Central memory CD8-positive, alpha-beta T cell (primary cell): ENCODE measurements at regions not wholly inside any gene's neighbourhood (a gene's known extent, or its start where the extent isn't known, plus 50 kb on each side); places are given as distances from the start of the nearest gene placed in this dataset.

ENCODE experiments used
- ATAC-seq: fragments of 150-1000 bp; cut with Tn5 transposase; replicated peaks from 2 replicates; pipeline ENCODE4 v1.10.0; 2022; ENCODE audit warnings: mild to moderate bottlenecking, moderate FRiP score, moderate number of reproducible peaks; ENCODE audit not compliant: poor library complexity, severe bottlenecking; ENCODE audit errors: extremely low read depth
- DNase-seq, 2 donors: peaks; one replicate each; pipeline ENCODE4 v3.0.0; 2021; ENCODE audit warnings: low spot score in 2 of 2
- H3K27ac Mint-ChIP-seq: one replicate; pipeline ENCODE4 v1.8.0; 2022; ENCODE audit warnings: low read depth, mild to moderate bottlenecking, moderate library complexity, mixed read lengths
- H3K27me3 Mint-ChIP-seq: one replicate; pipeline ENCODE4 v1.8.0; 2022; ENCODE audit warnings: mixed read lengths
- H3K36me3 Mint-ChIP-seq: one replicate; pipeline ENCODE4 v1.8.0; 2022; ENCODE audit warnings: mild to moderate bottlenecking, moderate library complexity, mixed read lengths; ENCODE audit not compliant: insufficient read depth
- H3K4me1 Mint-ChIP-seq: one replicate; pipeline ENCODE4 v1.8.0; 2022; ENCODE audit warnings: mixed read lengths
- H3K4me3 Mint-ChIP-seq: one replicate; pipeline ENCODE4 v1.8.0; 2022; ENCODE audit warnings: mild to moderate bottlenecking, moderate library complexity, mixed read lengths
- H3K9me3 Mint-ChIP-seq: one replicate; pipeline ENCODE4 v1.8.0; 2022; ENCODE audit warnings: mixed read lengths

GRCh38 chr9:82146677-82147076, 158.1 kb downstream of the SPATA31D1 start:
- Mint-ChIP-seq H3K9me3 (no peaks in the 10 kb centered on the region), H3K4me1 (no peaks in the 10 kb centered on the region), H3K27ac (no peak overlapping the region), H3K4me3 (no peak overlapping the region), H3K27me3 (no peaks in the 10 kb centered on the region), H3K36me3 (peaks cover 1% of the 10 kb centered on the region)
- no peak for DNase-seq
- ATAC-seq: no peak

- Mint-ChIP-seq H3K27me3 (no peaks in the 10 kb centered on the region), H3K4me3 (no peak overlapping the region), H3K36me3 (peaks cover 1% of the 10 kb centered on the region), H3K4me1 (no peaks in the 10 kb centered on the region), H3K27ac (no peak overlapping the region), H3K9me3 (peaks cover 2% of the 10 kb centered on the region)
- DNase-seq (no peak), ATAC-seq (no peak)
These were observed 159.3 kb downstream of the SPATA31D1 start for GRCh38 chr9:82147798-82148425.

GRCh38 chr9:82148426-82148810, 159.8 kb downstream of the SPATA31D1 start:
- no peaks in the 10 kb centered on the region for H3K27me3 Mint-ChIP-seq
- no peak for ATAC-seq
- H3K36me3 Mint-ChIP-seq: peaks cover 1% of the 10 kb centered on the region
- H3K9me3 Mint-ChIP-seq: peaks cover 5% of the 10 kb centered on the region
- no peak overlapping the region for H3K4me3 Mint-ChIP-seq
- H3K4me1 Mint-ChIP-seq: no peaks in the 10 kb centered on the region
- DNase-seq: no peak
- no peak overlapping the region for H3K27ac Mint-ChIP-seq

DNA sequence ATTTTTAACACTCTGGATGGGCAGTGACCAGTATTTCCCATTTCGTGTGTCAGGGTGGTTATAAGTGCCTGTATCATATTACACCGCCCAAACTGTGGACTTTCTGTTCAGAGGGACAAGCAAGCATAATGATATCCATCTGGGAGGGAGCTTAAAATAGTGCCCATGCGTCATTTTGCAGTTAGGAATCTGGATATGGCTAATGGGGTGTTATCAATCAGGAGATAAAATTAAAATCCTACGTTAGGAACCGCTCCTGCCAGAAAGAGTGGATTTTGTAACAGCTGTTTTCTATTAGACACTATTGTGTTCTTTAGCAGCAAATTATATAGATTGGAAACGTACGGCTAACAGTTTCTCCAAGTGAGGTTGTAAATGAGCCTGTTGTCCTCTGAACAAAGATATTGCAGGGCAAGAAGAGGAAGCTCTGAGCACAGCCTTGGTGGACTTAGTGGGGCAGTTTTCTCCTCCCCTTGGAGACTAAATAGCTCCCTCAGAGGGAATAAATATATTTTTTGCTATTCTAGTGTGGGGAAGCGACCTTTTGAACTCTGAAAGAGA, 160.4 kb downstream of the SPATA31D1 start:
- Mint-ChIP-seq H3K4me1 (no peaks in the 10 kb centered on the region), H3K9me3 (peaks cover 5% of the 10 kb centered on the region), H3K27ac (no peak overlapping the region), H3K4me3 (no peak overlapping the region), H3K36me3 (peaks cover 1% of the 10 kb centered on the region), H3K27me3 (no peaks in the 10 kb centered on the region)
- DNase-seq (no peak), ATAC-seq (no peak)

DNA sequence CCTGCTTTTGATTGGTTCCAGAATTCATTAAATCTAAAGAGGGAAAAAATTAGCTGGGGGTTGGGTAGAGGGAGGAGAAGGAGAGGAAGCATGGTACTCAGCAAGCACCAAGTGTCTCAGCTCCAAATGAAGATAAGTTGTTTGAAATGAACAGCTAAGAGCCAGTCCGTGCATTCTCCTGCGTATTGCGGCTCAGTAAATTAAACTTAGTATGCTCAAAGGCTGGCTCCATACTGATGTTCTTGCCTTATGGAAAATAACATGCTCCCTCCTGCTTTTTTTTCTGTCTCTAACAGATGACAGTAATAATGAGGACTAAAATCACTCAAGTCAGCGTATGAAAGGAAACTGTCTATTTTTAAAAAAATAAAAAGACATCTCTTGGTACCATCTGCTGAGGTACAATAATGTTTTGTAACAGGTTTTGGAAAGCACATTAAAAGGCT, 161.0 kb downstream of the SPATA31D1 start:
- ATAC-seq (no peak), DNase-seq (no peak)
- Mint-ChIP-seq H3K27ac (no peak overlapping the region), H3K27me3 (no peaks in the 10 kb centered on the region), H3K4me1 (no peaks in the 10 kb centered on the region), H3K9me3 (peaks cover 5% of the 10 kb centered on the region), H3K4me3 (no peak overlapping the region), H3K36me3 (peaks cover 1% of the 10 kb centered on the region)

DNA sequence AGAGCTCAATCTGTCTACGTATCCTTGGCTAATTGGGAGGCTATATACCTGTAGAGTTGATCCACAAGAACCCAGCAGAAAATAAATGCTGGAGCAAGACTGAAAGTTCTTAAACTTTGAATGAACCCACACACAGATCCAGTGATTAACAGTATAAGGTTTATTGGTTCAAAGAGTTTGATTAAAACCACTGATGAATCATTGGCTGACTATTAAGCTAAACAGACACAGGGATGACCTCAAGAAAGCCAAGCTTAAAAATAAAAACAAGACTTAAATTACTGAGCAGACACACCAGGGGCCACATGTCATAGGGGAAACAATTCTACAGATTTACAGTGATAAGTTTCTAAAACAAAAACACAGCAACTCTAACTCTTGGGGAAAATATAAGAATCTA, 163.6 kb downstream of the SPATA31D1 start:
- no peak for DNase-seq
- Mint-ChIP-seq H3K36me3 (peaks cover 1% of the 10 kb centered on the region), H3K4me3 (no peak overlapping the region), H3K4me1 (no peaks in the 10 kb centered on the region), H3K27me3 (no peaks in the 10 kb centered on the region), H3K27ac (no peak overlapping the region), H3K9me3 (peaks cover 5% of the 10 kb centered on the region)
- ATAC-seq: no peak

GRCh38 chr9:82153032-82153431, 164.5 kb downstream of the SPATA31D1 start:
- Mint-ChIP-seq H3K36me3 (no peaks in the 10 kb centered on the region), H3K27ac (no peak overlapping the region), H3K4me1 (no peaks in the 10 kb centered on the region)

DNA sequence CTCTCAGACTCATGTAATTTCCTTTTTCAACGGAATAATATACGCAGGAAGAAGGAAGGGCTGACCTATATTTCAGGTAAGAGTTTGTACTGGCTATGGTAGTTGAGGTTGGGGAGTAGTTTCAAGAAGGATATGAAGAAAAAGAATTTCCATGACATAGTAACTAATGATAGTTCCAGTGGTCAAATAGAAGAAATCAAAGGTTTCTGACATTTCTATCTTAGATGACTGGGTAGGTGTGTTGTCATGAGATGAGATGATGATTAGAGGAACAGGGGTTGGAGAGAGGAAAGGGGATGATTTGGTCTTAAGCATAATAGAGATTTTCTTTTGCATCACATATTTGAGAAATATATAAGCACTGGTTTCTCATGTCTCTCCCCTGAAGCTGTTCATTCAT, 166.0 kb downstream of the SPATA31D1 start:
- Mint-ChIP-seq H3K36me3 (no peaks in the 10 kb centered on the region), H3K27me3 (no peaks in the 10 kb centered on the region), H3K4me1 (no peaks in the 10 kb centered on the region), H3K27ac (no peak overlapping the region), H3K4me3 (no peak overlapping the region), H3K9me3 (peaks cover 5% of the 10 kb centered on the region)
- no peak for DNase-seq
- ATAC-seq: no peak

More at GRCh38 chr9:82153032-82153431, 164.5 kb downstream of the SPATA31D1 start:
- H3K9me3 Mint-ChIP-seq: peaks cover 5% of the 10 kb centered on the region
- ATAC-seq (no peak), DNase-seq (no peak)
- no peaks in the 10 kb centered on the region for H3K27me3 Mint-ChIP-seq
- H3K4me3 Mint-ChIP-seq: no peak overlapping the region

DNA sequence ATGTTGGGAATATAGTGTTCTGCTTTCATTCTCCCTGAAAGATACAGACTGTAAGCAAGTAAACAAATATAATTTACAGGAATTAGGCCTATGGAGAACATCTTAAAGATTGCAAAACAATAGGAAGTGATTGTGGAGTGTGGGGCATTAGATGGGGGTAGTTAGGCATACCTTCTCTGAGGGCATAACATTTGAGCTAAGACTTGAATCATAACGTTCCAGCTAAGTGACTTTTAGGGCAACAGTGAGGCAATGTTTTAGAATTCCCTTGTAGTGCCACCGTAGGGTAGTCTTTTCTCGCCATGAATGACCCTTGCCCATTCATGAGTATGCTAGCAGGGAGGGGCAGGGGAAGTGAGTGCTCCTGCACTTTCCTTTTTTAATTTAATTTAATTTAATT, 173.3 kb downstream of the SPATA31D1 start:
- ATAC-seq: no peak

DNA sequence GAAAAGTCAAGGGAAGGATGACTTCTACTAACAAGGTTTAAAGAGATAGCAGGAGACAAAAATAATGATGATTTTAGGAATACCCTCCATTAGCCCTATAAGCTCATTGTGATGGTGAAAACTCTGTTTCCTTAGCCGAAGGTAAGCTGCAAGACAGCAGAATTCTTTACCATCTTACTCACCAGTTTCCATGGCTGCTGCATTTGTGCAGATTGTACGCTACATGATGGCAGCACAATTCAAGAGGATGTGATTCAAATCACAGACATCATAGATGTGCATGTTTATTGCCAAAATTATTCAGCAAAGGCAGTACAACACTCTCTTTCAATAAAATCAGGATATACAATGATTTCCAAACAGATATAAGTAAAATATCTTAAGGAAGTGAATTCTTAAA, 175.6 kb downstream of the SPATA31D1 start:
- H3K36me3 Mint-ChIP-seq: peaks cover 1% of the 10 kb centered on the region
- H3K4me3 Mint-ChIP-seq: no peak overlapping the region
- peaks cover 10% of the 10 kb centered on the region for H3K9me3 Mint-ChIP-seq
- DNase-seq (no peak), ATAC-seq (no peak)
- no peak overlapping the region for H3K27ac Mint-ChIP-seq
- no peaks in the 10 kb centered on the region for H3K4me1 Mint-ChIP-seq
- H3K27me3 Mint-ChIP-seq: no peaks in the 10 kb centered on the region

More for the DNA sequence above, 173.3 kb downstream of the SPATA31D1 start:
- H3K4me3 Mint-ChIP-seq: no peak overlapping the region
- no peaks in the 10 kb centered on the region for H3K4me1 Mint-ChIP-seq
- H3K27ac Mint-ChIP-seq: no peak overlapping the region
- peaks cover 10% of the 10 kb centered on the region for H3K9me3 Mint-ChIP-seq
- peaks cover 1% of the 10 kb centered on the region for H3K36me3 Mint-ChIP-seq
- no peaks in the 10 kb centered on the region for H3K27me3 Mint-ChIP-seq
- no peak for DNase-seq

- Mint-ChIP-seq H3K36me3 (peaks cover 1% of the 10 kb centered on the region), H3K27me3 (no peaks in the 10 kb centered on the region), H3K4me3 (no peak overlapping the region), H3K4me1 (no peaks in the 10 kb centered on the region), H3K27ac (no peak overlapping the region), H3K9me3 (peaks cover 5% of the 10 kb centered on the region)
- DNase-seq (no peak), ATAC-seq (no peak)
These were observed 178.7 kb downstream of the SPATA31D1 start for GRCh38 chr9:82167296-82167695.

DNA sequence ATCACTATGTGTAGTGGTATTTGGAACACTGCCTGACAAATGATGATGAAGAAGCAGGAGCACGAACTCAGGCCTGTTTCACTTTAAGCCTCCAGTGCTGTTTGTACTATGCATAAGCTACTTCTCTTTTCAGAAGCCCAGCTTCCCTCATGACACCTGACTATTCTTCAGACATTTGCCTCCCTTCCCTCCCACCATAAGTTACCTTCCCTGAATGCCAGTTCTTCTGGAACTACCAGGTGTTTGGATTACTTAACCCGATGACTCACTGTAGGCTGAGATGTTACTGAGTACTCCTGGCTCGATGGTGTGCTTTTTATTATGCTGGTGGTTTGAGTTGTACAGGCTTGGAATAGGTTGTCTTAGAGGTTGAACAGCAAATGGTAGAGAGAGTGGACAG, 180.0 kb downstream of the SPATA31D1 start:
- no peak for DNase-seq
- peaks cover 1% of the 10 kb centered on the region for H3K36me3 Mint-ChIP-seq

DNA sequence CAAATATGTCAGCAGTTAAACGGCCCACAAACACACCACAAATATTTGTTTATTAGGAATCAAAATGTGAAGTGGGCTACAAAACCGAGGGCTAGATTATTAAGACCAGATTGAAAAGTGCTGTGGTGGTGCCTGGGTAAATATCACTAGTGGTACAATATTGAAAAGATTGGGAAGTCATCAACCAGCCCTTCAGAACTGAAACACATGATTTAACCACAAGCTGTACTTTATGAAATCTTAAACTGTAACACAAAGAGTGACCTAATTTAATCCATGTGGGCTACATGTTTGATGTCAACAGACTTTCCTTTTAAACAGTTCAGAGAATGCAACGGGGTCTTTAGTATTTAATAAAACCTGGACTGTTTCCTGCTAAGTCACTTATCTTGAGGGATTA, 182.3 kb downstream of the SPATA31D1 start:
- H3K36me3 Mint-ChIP-seq: peaks cover 1% of the 10 kb centered on the region
- no peak overlapping the region for H3K4me3 Mint-ChIP-seq
- no peak overlapping the region for H3K27ac Mint-ChIP-seq
- H3K4me1 Mint-ChIP-seq: no peaks in the 10 kb centered on the region
- H3K9me3 Mint-ChIP-seq: peaks cover 5% of the 10 kb centered on the region
- no peaks in the 10 kb centered on the region for H3K27me3 Mint-ChIP-seq
- DNase-seq (no peak), ATAC-seq (no peak)

More for the DNA sequence above, 180.0 kb downstream of the SPATA31D1 start:
- Mint-ChIP-seq H3K9me3 (peaks cover 5% of the 10 kb centered on the region), H3K4me3 (no peak overlapping the region), H3K27me3 (no peaks in the 10 kb centered on the region), H3K27ac (no peak overlapping the region), H3K4me1 (no peaks in the 10 kb centered on the region)
- no peak for ATAC-seq
